ENCODE measurements at regions not wholly inside any gene's neighbourhood (a gene's known extent, or its start where the extent isn't known, plus 50 kb on each side); places are given as distances from the start of the nearest gene placed in this dataset.

GRCh38 chr7:79683185-79683890 is 229.9 kb upstream of the MAGI2 start:
- H3K4me1 ChIP-seq (ENCODE audit: control insufficient read depth, extremely low read depth, insufficient read depth, low read length) = no peaks in the 10 kb centered on the region
- dilution Hi-C loops (cut with MboI; ENCODE audit: extremely low pct_ligation_motif_present, low sequenced_read_pairs) = no loop called here
- CTCF ChIA-PET = no interaction called here
- no peak overlapping the region for H3K4me2 ChIP-seq (ENCODE audit: insufficient read depth, low read length)
- no peak for DNase-seq (ENCODE audit: low read depth, low spot score)
- POLR2A ChIA-PET = no interaction called here
- no peak overlapping the region for H3K9ac ChIP-seq (replicated peaks; ENCODE audit: extremely low read depth, insufficient read depth, low read length)
- no peaks in the 10 kb centered on the region for H3K36me3 ChIP-seq (ENCODE audit: control insufficient read depth in 2 of 2, extremely low read depth in 1 of 2, insufficient read depth in 2 of 2, low read length in 2 of 2)
- no peak overlapping the region for H2AFZ ChIP-seq (ENCODE audit: low read depth, low read length)
- H3K27me3 ChIP-seq (ENCODE audit: control insufficient read depth in 2 of 2, insufficient read depth in 2 of 2, low read length in 2 of 2) = no peaks in the 10 kb centered on the region
- BruUV-seq (replicated peaks) = no TSS peak
- H3K79me2 ChIP-seq (ENCODE audit: control insufficient read depth, insufficient read depth, low read length) = no peaks in the 10 kb centered on the region
- intact Hi-C loops (cut with micrococcal nuclease) = no loop called here
- no peak overlapping the region for H3K4me3 ChIP-seq (replicated peaks in 1 of 3; ENCODE audit: insufficient read depth in 1 of 3, low read depth in 1 of 3, low read length in 3 of 3)
- no peak for FAIRE-seq
- no peak overlapping the region for H3K27ac ChIP-seq (ENCODE audit: insufficient read depth, low read depth, low read length)
- H3K9me1 ChIP-seq (replicated peaks; ENCODE audit: control insufficient read depth, extremely low read depth, insufficient read depth, low read length) = no peaks in the 10 kb centered on the region
- no peak for TF ChIP-seq EZH2 (IDR thresholded peaks at IDR 0.05; ENCODE audit: borderline replicate concordance, low read depth, low read length, severe bottlenecking)
- no peak for TF ChIP-seq MYC (IDR thresholded peaks at IDR 0.05; ENCODE audit: low read depth, low read length)
- no peak for TF ChIP-seq MAX (IDR thresholded peaks at IDR 0.05; ENCODE audit: insufficient read depth, insufficient read length)
- no peak for TF ChIP-seq FOS (IDR thresholded peaks at IDR 0.05; ENCODE audit: borderline replicate concordance, insufficient read depth, low read length)
- no peak for TF ChIP-seq POLR2AphosphoS5 (IDR thresholded peaks at IDR 0.05; ENCODE audit: insufficient read depth, low read depth, low read length)
- TF ChIP-seq JUN (IDR thresholded peaks at IDR 0.05; ENCODE audit: borderline replicate concordance, insufficient read depth, insufficient read length, low read depth) = no peak
- TF ChIP-seq POLR2A (IDR thresholded peaks at IDR 0.05; ENCODE audit: low read depth, low read length) = no peak
- no peak for TF ChIP-seq CTCF (IDR thresholded peaks at IDR 0.05; ENCODE audit: extremely low read depth in 1 of 2, insufficient read depth in 1 of 2, low read depth in 1 of 2, low read length in 2 of 2)
- TF ChIP-seq GATA2 (IDR thresholded peaks at IDR 0.05; ENCODE audit: insufficient read depth, insufficient read length, low read depth, low read length) = no peak
- no peaks in the 10 kb centered on the region for H3K9me3 ChIP-seq (replicated peaks; ENCODE audit: control insufficient read depth, insufficient read depth, low read length)
- H4K20me1 ChIP-seq (replicated peaks; ENCODE audit: control insufficient read depth, extremely low read depth, insufficient read depth, low read length) = no peaks in the 10 kb centered on the region

Measured in endothelial cell of umbilical vein (primary cell).